ENCODE measurements at regions not wholly inside any gene's neighbourhood (a gene's known extent, or its start where the extent isn't known, plus 50 kb on each side); places are given as distances from the start of the nearest gene placed in this dataset.
"Not testable (repeated sequence)": the region's sequence is repeated elsewhere in the genome, so short reads cannot be mapped to it uniquely, and the experiment has no call there.

DNA sequence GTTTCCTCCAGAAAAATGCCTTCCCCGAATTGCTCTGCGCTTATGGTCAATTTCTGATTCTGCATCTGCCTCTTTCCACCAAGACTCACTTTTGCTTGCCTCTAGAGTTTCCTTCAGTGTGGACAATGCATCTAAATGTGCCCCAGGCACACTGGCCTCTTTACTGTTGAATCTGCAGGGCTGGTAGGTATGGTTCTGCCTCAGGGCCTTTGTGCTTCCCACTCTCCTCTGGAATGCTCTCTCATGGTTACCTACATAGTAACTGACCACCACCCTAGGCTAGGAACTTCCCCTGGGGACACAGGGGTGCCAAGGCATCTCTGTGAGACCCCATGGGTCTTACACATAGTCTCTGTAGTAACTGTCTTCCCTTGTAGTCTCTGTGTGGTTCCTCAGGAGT, 1258.6 kb downstream of the CDH12 start:
- DNase-seq = no peak

- DNase-seq = no peak
These were observed 1259.9 kb downstream of the CDH12 start for GRCh38 chr5:21593261-21593660.

DNA sequence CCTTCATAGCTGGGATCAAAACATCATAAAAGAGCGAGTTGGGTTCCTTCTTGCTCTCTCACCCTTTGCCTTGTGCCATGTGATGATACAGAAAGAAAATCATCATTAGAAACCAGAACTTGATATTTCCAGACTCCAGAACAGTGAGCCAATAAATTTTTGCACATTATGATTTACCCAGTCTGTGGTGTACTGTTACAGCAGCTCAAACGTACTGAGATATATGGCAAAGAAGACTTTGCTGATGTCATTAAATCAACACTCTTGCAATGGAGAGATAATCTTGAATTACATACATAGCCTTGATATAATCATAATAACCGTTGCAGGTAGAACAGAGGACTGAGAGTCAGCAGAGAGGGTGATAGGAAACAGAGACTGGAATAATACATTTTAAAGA, 1271.6 kb downstream of the CDH12 start:
- no peak for DNase-seq

DNA sequence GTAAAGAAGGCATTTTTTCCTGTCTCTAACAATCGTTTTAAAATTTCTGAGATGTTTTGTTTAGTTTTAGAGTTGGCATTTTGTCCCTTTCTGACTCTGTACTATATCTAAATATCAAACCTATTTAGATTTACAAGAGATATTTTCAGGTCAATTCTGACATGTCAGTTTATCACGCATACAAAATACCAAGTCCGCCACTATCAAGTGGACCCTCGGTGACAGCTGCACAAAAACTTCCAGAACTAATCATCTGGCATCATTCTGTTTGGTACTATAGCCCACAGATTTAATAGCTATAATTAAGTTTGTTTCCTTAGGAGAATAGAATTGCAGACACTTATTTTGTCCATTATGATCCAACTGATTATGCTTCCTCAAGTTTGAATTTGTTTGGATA, 1278.2 kb downstream of the CDH12 start:
- no peak for DNase-seq

- no peak for DNase-seq
These were observed 1278.7 kb downstream of the CDH12 start for GRCh38 chr5:21574438-21574837.

GRCh38 chr5:21573416-21574314, 1279.5 kb downstream of the CDH12 start:
- no peak for DNase-seq

- not testable (repeated sequence) for DNase-seq
These were observed 1281.9 kb downstream of the CDH12 start for GRCh38 chr5:21571196-21571595.

DNA sequence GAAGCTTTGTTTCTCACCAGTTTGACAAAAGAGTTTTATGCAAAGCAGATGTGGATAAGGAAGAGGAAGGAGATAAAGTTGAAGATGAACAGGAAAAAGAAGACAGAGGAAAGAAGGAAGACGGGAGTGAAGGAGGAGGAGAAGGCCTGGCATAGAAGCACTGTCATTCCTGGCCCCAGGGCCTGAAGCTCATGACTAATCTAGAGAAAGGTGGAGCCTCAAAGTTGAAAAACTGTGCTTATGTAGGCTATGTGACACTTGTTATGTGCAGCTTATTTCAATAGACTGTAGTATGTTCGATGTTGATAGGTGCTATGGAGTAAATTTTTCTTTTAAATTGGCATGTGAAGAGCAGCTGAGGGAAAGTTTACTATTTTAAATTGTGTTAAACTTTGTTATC, 1294.0 kb downstream of the CDH12 start:
- DNase-seq = not testable (repeated sequence)

DNA sequence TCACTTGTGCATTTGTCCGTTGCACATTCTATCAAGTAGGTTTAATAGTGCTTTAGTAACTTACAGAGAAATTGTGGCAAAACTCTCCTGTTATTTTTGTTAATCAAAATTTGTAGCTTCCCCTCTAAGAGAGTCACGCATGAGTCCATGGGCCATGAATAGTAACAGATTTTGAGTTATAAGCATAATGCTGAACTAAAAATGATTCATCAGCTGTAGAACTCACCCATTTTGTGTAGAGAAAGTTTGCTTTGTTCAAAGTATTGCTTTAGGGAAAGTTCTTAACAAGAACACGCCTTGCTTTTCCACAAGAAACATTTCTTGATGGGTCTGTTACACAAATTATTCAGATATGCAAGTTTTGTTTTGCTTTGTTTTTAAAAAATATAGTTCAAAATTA, 1300.9 kb downstream of the CDH12 start:
- not testable (repeated sequence) for DNase-seq

GRCh38 chr5:21550916-21551315, 1302.2 kb downstream of the CDH12 start:
- not testable (repeated sequence) for DNase-seq

GRCh38 chr5:21547656-21548055, 1305.5 kb downstream of the CDH12 start:
- not testable (repeated sequence) for DNase-seq

GRCh38 chr5:21535114-21535513, 1318.0 kb downstream of the CDH12 start:
- DNase-seq = not testable (repeated sequence)

DNA sequence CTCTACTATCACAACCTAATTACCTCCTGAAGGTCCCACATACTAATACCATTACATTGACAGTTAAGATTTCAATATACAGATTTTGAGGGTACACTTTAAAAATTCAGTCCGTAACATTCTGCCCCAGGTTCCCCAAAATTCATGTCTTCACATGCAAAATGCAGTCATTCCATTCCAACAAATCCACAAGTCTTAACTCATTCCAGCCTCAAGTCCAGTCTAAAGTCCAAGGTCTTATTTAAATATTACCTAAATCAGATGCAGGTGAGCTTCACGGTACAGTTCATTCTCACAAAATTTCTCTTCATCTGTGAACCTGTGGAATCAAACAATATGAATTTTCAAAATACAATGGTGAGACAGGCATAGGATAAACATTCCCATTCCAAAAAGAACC, 1332.0 kb downstream of the CDH12 start:
- not testable (repeated sequence) for DNase-seq

- not testable (repeated sequence) for DNase-seq
These were observed 1356.2 kb downstream of the CDH12 start for GRCh38 chr5:21496926-21497325.

- DNase-seq = not testable (repeated sequence)
These were observed 1357.1 kb downstream of the CDH12 start for GRCh38 chr5:21496056-21496455.

GRCh38 chr5:21495235-21495634, 1357.9 kb downstream of the CDH12 start:
- DNase-seq = not testable (repeated sequence)

DNA sequence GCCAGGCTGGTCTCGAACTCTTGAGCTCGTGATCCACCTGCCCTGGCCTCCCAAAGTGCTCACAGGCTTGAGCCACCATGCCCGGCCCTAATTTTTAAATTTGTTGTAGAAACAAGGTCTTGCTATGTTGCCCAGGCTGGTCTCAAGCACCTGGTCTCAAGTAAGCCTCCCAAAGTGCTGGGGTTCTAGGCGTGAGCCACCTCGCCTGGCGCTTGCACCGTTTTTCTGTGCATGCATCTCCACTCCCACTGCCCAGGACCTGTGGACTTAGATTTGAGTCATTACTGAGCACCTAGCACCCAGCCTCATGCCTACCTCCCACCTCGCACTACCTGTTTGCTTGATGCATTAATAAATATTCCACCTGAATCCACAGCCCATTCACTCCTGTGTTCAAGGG, 1359.1 kb downstream of the CDH12 start:
- not testable (repeated sequence) for DNase-seq

- not testable (repeated sequence) for DNase-seq
These were observed 1362.0 kb downstream of the CDH12 start for GRCh38 chr5:21491182-21491581.

DNA sequence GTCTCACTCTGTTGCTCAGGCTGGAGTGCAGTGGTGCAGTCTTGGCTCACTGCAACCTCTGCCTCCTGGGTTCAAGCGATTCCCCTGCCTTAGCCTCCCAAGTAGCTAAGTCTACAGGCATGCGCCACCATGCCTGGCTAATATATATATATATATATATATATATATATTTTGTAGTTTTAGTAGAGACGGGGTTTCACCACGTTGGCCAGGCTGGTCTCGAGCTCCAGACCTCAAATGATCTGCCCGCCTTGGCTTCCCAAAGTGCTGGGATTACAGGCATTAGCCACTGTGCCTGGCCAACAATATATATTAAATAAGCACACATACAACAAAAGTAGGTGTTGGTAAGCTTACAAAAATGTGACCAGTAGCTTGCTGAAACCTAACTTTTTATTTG, 1364.3 kb downstream of the CDH12 start:
- not testable (repeated sequence) for DNase-seq

DNA sequence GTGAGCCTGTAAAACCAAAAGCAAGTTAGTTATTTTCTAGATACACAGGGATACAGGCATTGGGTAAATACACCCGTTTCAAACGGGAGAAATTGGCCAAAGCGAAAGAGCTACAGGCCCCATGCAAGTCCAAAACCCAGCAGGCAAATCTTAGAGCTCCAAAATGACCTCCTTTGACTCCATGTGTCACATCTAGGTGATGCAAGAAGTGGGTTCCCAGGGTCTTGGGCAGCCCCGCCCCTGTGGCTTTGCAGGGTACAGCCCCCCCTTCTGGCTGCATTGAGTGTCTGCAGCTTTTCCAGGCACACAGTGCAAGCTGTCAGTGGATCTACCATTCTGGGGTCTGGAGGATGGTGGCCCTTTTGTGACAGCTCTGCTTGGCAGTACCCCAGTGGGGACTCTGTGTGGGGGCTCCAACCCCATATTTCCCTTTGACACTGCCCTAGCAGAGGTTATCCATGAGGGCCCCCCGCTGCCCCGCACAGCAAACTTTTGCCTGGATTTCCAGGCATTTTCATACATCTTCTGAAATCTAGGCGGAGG, 1367.6 kb downstream of the CDH12 start:
- DNase-seq = peak; percentile 58

GRCh38 chr5:21484498-21484889, 1368.7 kb downstream of the CDH12 start:
- DNase-seq = not testable (repeated sequence)

GRCh38 chr5:21483790-21484497, 1369.2 kb downstream of the CDH12 start:
- DNase-seq = not testable (repeated sequence)

DNA sequence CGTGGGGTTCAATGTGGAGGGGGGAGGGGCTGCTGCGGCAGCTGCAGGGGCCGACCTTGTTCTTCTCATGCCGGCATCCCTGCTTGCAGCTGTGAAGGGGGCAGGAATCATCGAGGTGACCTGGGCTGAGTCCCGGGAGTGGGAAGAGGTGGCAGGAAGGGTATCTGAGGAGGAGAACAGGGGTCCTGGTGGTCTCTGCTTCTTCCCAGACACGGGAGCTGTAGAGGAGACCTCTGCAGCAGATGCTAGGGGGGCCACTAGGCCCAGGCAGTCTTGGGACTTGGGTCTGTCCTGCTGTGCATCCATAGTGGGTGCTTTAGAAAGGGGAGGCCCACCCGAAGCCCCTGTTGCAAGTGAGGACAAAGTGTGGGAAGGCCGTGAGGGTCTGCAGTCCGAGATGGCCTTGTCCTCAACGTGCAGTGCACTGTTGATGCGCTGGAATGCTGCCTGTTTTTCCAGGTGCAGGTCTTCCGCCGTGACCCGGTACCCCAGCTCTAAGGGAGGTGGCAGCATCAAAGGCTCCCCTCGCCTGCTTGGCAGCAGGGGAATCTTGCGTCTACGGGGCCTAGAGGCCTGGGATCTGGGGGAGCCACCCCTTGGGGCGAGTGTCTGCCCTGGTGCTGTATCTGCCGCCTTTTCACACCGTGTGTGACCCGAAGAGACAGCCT, 1370.0 kb downstream of the CDH12 start:
- DNase-seq = not testable (repeated sequence)
